SK-N-SH (cell line): ENCODE measurements at regions not wholly inside any gene's neighbourhood (a gene's known extent, or its start where the extent isn't known, plus 50 kb on each side); places are given as distances from the start of the nearest gene placed in this dataset.

Source experiments
- EP300 ChIP-seq, 2 experiments: IDR thresholded peaks; 2 replicates each; pipeline versions ENCODE4 v1.4.0 to v1.6.1; 2012; ENCODE audit warnings: borderline replicate concordance in 1 of 2, low read depth in 1 of 2, low read length in 1 of 2
- EZH2phosphoT487 ChIP-seq: fragments of 200-600 bp; sonication (generic); IDR thresholded peaks from 2 replicates; pipeline ENCODE4 v1.6.1; 2017; ENCODE audit warnings: low read depth, mixed run types, mild to moderate bottlenecking, antibody characterized with exemption, moderate library complexity, borderline replicate concordance
- FOSL2 ChIP-seq: IDR thresholded peaks from 2 replicates; pipeline ENCODE4 v1.4.0; 2012; ENCODE audit warnings: low read depth, mild to moderate bottlenecking, moderate library complexity, borderline replicate concordance
- FOXM1 ChIP-seq: IDR thresholded peaks from 2 replicates; pipeline ENCODE4 v1.4.0; 2012; ENCODE audit warnings: low read depth, mild to moderate bottlenecking
- GABPA ChIP-seq: IDR thresholded peaks from 2 replicates; pipeline ENCODE4 v1.4.0; 2012; ENCODE audit warnings: low read depth, mild to moderate bottlenecking
- MAX ChIP-seq: IDR thresholded peaks from 2 replicates; pipeline ENCODE4 v1.4.0; 2012; ENCODE audit warnings: low read depth
- MXI1 ChIP-seq: IDR thresholded peaks from 2 replicates; pipeline ENCODE4 v1.6.1; 2012; ENCODE audit warnings: mild to moderate bottlenecking, low read depth, low read length, improper control_type of control experiment
- POLR2AphosphoS5 ChIP-seq: IDR thresholded peaks from 2 replicates; pipeline ENCODE4 v1.6.1; 2012; ENCODE audit warnings: low read depth, low read length
- RAD21 ChIP-seq: IDR thresholded peaks from 2 replicates; pipeline ENCODE4 v1.6.1; 2012; ENCODE audit warnings: mild to moderate bottlenecking, low read length
- RCOR1 ChIP-seq: fragments of 150-350 bp; IDR thresholded peaks from 2 replicates; pipeline ENCODE4 v1.6.1; 2017; ENCODE audit warnings: antibody characterized with exemption, low read length
- SMC3 ChIP-seq: IDR thresholded peaks from 2 replicates; pipeline ENCODE4 v1.6.1; 2012; ENCODE audit warnings: low read depth, low read length, improper control_type of control experiment
- YY1 ChIP-seq: IDR thresholded peaks from 2 replicates; pipeline ENCODE4 v1.4.0; 2012; ENCODE audit warnings: low read depth, mild to moderate bottlenecking
- TF ChIP-seq, protein P1 (sequence below): fragments of 200-600 bp; sonication (generic); IDR thresholded peaks from 2 replicates; pipeline ENCODE4 v1.6.1; 2017; ENCODE audit warnings: antibody characterized with exemption, mild to moderate bottlenecking, moderate library complexity
- TF ChIP-seq, protein P2 (sequence below): fragments of 150-350 bp; IDR thresholded peaks from 2 replicates; pipeline ENCODE4 v1.6.1; 2017; ENCODE audit warnings: antibody characterized with exemption, low read length, low read depth, borderline replicate concordance

DNA sequence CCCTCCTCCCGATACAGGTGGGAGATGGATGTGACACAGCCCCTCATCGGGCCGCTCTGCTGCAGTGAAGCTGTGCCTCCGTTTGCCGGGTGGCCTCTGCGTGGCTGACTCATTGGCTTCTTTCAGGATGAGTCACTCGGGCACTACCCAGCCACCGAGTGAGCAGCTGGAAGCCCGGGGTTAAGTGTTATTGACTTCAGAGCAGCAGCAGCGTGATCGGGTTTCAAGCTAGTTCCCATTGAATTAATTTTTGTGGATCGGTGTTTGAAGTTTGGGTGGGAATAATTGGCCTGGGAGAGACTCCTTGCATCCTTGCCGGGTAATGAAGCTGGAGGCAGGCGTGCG is 266.4 kb upstream of the IRX4 start:
- TF ChIP-seq FOXM1 (no peak), EZH2phosphoT487 (no peak), EP300 (IDR thresholded peaks at IDR 0.05; ENCODE audit: borderline replicate concordance in 1 of 2, low read depth in 1 of 2, low read length in 1 of 2) (no peak), YY1 (no peak), GABPA (no peak), MAX (no peak), MXI1 (no peak), FOSL2 (peak; percentile 81), SMC3 (no peak), POLR2AphosphoS5 (no peak), RAD21 (no peak), RCOR1 (no peak)
- TF ChIP-seq, protein P1, sequence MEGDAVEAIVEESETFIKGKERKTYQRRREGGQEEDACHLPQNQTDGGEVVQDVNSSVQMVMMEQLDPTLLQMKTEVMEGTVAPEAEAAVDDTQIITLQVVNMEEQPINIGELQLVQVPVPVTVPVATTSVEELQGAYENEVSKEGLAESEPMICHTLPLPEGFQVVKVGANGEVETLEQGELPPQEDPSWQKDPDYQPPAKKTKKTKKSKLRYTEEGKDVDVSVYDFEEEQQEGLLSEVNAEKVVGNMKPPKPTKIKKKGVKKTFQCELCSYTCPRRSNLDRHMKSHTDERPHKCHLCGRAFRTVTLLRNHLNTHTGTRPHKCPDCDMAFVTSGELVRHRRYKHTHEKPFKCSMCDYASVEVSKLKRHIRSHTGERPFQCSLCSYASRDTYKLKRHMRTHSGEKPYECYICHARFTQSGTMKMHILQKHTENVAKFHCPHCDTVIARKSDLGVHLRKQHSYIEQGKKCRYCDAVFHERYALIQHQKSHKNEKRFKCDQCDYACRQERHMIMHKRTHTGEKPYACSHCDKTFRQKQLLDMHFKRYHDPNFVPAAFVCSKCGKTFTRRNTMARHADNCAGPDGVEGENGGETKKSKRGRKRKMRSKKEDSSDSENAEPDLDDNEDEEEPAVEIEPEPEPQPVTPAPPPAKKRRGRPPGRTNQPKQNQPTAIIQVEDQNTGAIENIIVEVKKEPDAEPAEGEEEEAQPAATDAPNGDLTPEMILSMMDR = no peak
- TF ChIP-seq, protein P2, sequence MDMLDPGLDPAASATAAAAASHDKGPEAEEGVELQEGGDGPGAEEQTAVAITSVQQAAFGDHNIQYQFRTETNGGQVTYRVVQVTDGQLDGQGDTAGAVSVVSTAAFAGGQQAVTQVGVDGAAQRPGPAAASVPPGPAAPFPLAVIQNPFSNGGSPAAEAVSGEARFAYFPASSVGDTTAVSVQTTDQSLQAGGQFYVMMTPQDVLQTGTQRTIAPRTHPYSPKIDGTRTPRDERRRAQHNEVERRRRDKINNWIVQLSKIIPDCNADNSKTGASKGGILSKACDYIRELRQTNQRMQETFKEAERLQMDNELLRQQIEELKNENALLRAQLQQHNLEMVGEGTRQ = no peak
